ENCODE measurements at regions not wholly inside any gene's neighbourhood (a gene's known extent, or its start where the extent isn't known, plus 50 kb on each side); places are given as distances from the start of the nearest gene placed in this dataset.
A peak's percentile ranks its signal among the peaks of the same experiment; 100 is the strongest.
"Not testable (repeated sequence)": the region's sequence is repeated elsewhere in the genome, so short reads cannot be mapped to it uniquely, and the experiment has no call there.

- Histone ChIP-seq H3K4me2 (ENCODE audit: low read length, poor library complexity, severe bottlenecking) (no peak overlapping the region), H4K8ac (ENCODE audit: low read length) (no peak overlapping the region), H3K79me1 (replicated peaks; ENCODE audit: low read length, poor library complexity, severe bottlenecking) (no peaks in the 10 kb centered on the region), H3K9me3 (ENCODE audit: control insufficient read depth, low read length) (no peaks in the 10 kb centered on the region), H2BK12ac (ENCODE audit: low read length in 2 of 2) (peak overlapping the region in 1 of 2 experiments; percentile 9), H4K91ac (ENCODE audit: low read length) (no peak overlapping the region), H3K27me3 (ENCODE audit: control insufficient read depth in 1 of 2, insufficient read depth in 1 of 2, low read length in 2 of 2) (no peaks in the 10 kb centered on the region), H3K4me1 (ENCODE audit: control insufficient read depth, insufficient read depth, low read depth, low read length) (peaks cover 2% of the 10 kb centered on the region), H2AFZ (ENCODE audit: low read depth, low read length) (no peak overlapping the region), H2BK5ac (ENCODE audit: low read depth, low read length, poor library complexity, severe bottlenecking) (no peak overlapping the region), H2BK15ac (ENCODE audit: low read depth, poor library complexity, severe bottlenecking) (no peak overlapping the region), H3K27ac (ENCODE audit: low read length, poor library complexity, severe bottlenecking) (peak overlapping the region; percentile 57), H3K9ac (ENCODE audit: low read length) (peak overlapping the region; percentile 63), H3K36me3 (ENCODE audit: control insufficient read depth in 1 of 2, insufficient read depth in 2 of 2, low read depth in 1 of 2, low read length in 2 of 2) (no peaks in the 10 kb centered on the region), H2BK120ac (ENCODE audit: low read depth, low read length) (no peak overlapping the region), H3K14ac (ENCODE audit: low read length in 2 of 2) (no peak overlapping the region), H3K18ac (ENCODE audit: low read depth in 1 of 2, low read length in 2 of 2) (no peak overlapping the region), H2AK5ac (ENCODE audit: low read length, severe bottlenecking) (no peak overlapping the region), H3K4me3 (ENCODE audit: insufficient read depth in 1 of 2, low read depth in 1 of 2, low read length in 2 of 2) (no peak overlapping the region), H3K23ac (ENCODE audit: low read length in 2 of 2) (no peak overlapping the region), H3K4ac (ENCODE audit: low read depth in 1 of 2, low read length in 2 of 2) (no peak overlapping the region)
- peak; percentile 60 for DNase-seq
- 77% methylated on average over 2 of the region's 4 CpGs for WGBS
These were observed 62.1 kb upstream of the ZNF217 start for GRCh38 chr20:53655625-53656292.

- Histone ChIP-seq H3K79me1 (replicated peaks; ENCODE audit: low read length, poor library complexity, severe bottlenecking) (no peaks in the 10 kb centered on the region), H2BK15ac (ENCODE audit: low read depth, poor library complexity, severe bottlenecking) (no peak overlapping the region), H3K14ac (ENCODE audit: low read length in 2 of 2) (no peak overlapping the region), H2AK5ac (ENCODE audit: low read length, severe bottlenecking) (no peak overlapping the region), H3K18ac (ENCODE audit: low read depth in 1 of 2, low read length in 2 of 2) (no peak overlapping the region), H3K36me3 (ENCODE audit: control insufficient read depth in 1 of 2, insufficient read depth in 2 of 2, low read depth in 1 of 2, low read length in 2 of 2) (no peaks in the 10 kb centered on the region), H3K23ac (ENCODE audit: low read length in 2 of 2) (no peak overlapping the region), H4K8ac (ENCODE audit: low read length) (no peak overlapping the region), H2BK5ac (ENCODE audit: low read depth, low read length, poor library complexity, severe bottlenecking) (no peak overlapping the region), H3K9me3 (ENCODE audit: control insufficient read depth, low read length) (no peaks in the 10 kb centered on the region), H4K91ac (ENCODE audit: low read length) (no peak overlapping the region), H2BK120ac (ENCODE audit: low read depth, low read length) (no peak overlapping the region), H3K27ac (ENCODE audit: low read length, poor library complexity, severe bottlenecking) (no peak overlapping the region), H3K4me2 (ENCODE audit: low read length, poor library complexity, severe bottlenecking) (no peak overlapping the region), H3K9ac (ENCODE audit: low read length) (peak overlapping the region; percentile 63), H3K4me3 (ENCODE audit: insufficient read depth in 1 of 2, low read depth in 1 of 2, low read length in 2 of 2) (peak overlapping the region in 1 of 2 experiments; percentile 10), H3K4me1 (ENCODE audit: control insufficient read depth, insufficient read depth, low read depth, low read length) (peaks cover 1% of the 10 kb centered on the region), H3K4ac (ENCODE audit: low read depth in 1 of 2, low read length in 2 of 2) (no peak overlapping the region), H2BK12ac (ENCODE audit: low read length in 2 of 2) (no peak overlapping the region), H3K27me3 (ENCODE audit: control insufficient read depth in 1 of 2, insufficient read depth in 1 of 2, low read length in 2 of 2) (no peaks in the 10 kb centered on the region), H2AFZ (ENCODE audit: low read depth, low read length) (no peak overlapping the region)
- 82% methylated on average over 5 of the region's 13 CpGs for WGBS
- peak; percentile 21 for DNase-seq
These were observed 61.4 kb upstream of the ZNF217 start for GRCh38 chr20:53654932-53655624.

GRCh38 chr20:53654521-53654920, 60.9 kb upstream of the ZNF217 start:
- H3K9ac ChIP-seq (ENCODE audit: low read length); H2AFZ ChIP-seq (ENCODE audit: low read depth, low read length); H3K79me1 ChIP-seq (replicated peaks; ENCODE audit: low read length, poor library complexity, severe bottlenecking); H3K27ac ChIP-seq (ENCODE audit: low read length, poor library complexity, severe bottlenecking); H3K36me3 ChIP-seq (ENCODE audit: control insufficient read depth in 1 of 2, insufficient read depth in 2 of 2, low read depth in 1 of 2, low read length in 2 of 2); H2BK15ac ChIP-seq (ENCODE audit: low read depth, poor library complexity, severe bottlenecking); H3K27me3 ChIP-seq (ENCODE audit: control insufficient read depth in 1 of 2, insufficient read depth in 1 of 2, low read length in 2 of 2); H2AK5ac ChIP-seq (ENCODE audit: low read length, severe bottlenecking); H4K8ac ChIP-seq (ENCODE audit: low read length); H3K4ac ChIP-seq (ENCODE audit: low read depth in 1 of 2, low read length in 2 of 2); H3K14ac ChIP-seq (ENCODE audit: low read length in 2 of 2); H3K23ac ChIP-seq (ENCODE audit: low read length in 2 of 2); H3K4me1 ChIP-seq (ENCODE audit: control insufficient read depth, insufficient read depth, low read depth, low read length); H3K4me2 ChIP-seq (ENCODE audit: low read length, poor library complexity, severe bottlenecking); H2BK5ac ChIP-seq (ENCODE audit: low read depth, low read length, poor library complexity, severe bottlenecking); H2BK120ac ChIP-seq (ENCODE audit: low read depth, low read length); DNase-seq; H3K4me3 ChIP-seq (ENCODE audit: insufficient read depth in 1 of 2, low read depth in 1 of 2, low read length in 2 of 2); H2BK12ac ChIP-seq (ENCODE audit: low read length in 2 of 2); H4K91ac ChIP-seq (ENCODE audit: low read length); H3K9me3 ChIP-seq (ENCODE audit: control insufficient read depth, low read length); H3K18ac ChIP-seq (ENCODE audit: low read depth in 1 of 2, low read length in 2 of 2): not testable (repeated sequence)
- 98% methylated on average over 7 of the region's 8 CpGs for WGBS

GRCh38 chr20:53652859-53653517, 59.3 kb upstream of the ZNF217 start:
- WGBS: 62% methylated on average over 5 of the region's 5 CpGs
- H4K8ac ChIP-seq (ENCODE audit: low read length): no peak overlapping the region

More at GRCh38 chr20:53652859-53653517, 59.3 kb upstream of the ZNF217 start:
- no peak overlapping the region for H3K27ac ChIP-seq (ENCODE audit: low read length, poor library complexity, severe bottlenecking)
- H3K79me1 ChIP-seq (replicated peaks; ENCODE audit: low read length, poor library complexity, severe bottlenecking): no peaks in the 10 kb centered on the region
- H3K4me3 ChIP-seq (ENCODE audit: insufficient read depth in 1 of 2, low read depth in 1 of 2, low read length in 2 of 2): no peak overlapping the region
- no peak overlapping the region for H3K18ac ChIP-seq (ENCODE audit: low read depth in 1 of 2, low read length in 2 of 2)
- no peaks in the 10 kb centered on the region for H3K9me3 ChIP-seq (ENCODE audit: control insufficient read depth, low read length)
- no peak overlapping the region for H4K91ac ChIP-seq (ENCODE audit: low read length)
- H3K23ac ChIP-seq (ENCODE audit: low read length in 2 of 2): no peak overlapping the region
- no peak overlapping the region for H2AFZ ChIP-seq (ENCODE audit: low read depth, low read length)
- H2AK5ac ChIP-seq (ENCODE audit: low read length, severe bottlenecking): no peak overlapping the region
- DNase-seq: no peak
- H2BK12ac ChIP-seq (ENCODE audit: low read length in 2 of 2): no peak overlapping the region
- no peaks in the 10 kb centered on the region for H3K27me3 ChIP-seq (ENCODE audit: control insufficient read depth in 1 of 2, insufficient read depth in 1 of 2, low read length in 2 of 2)
- no peak overlapping the region for H3K4ac ChIP-seq (ENCODE audit: low read depth in 1 of 2, low read length in 2 of 2)
- no peak overlapping the region for H2BK120ac ChIP-seq (ENCODE audit: low read depth, low read length)
- H3K4me1 ChIP-seq (ENCODE audit: control insufficient read depth, insufficient read depth, low read depth, low read length): no peaks in the 10 kb centered on the region
- no peak overlapping the region for H2BK5ac ChIP-seq (ENCODE audit: low read depth, low read length, poor library complexity, severe bottlenecking)
- H3K14ac ChIP-seq (ENCODE audit: low read length in 2 of 2): no peak overlapping the region
- H3K9ac ChIP-seq (ENCODE audit: low read length): peak overlapping the region; percentile 48
- H3K4me2 ChIP-seq (ENCODE audit: low read length, poor library complexity, severe bottlenecking): no peak overlapping the region
- no peaks in the 10 kb centered on the region for H3K36me3 ChIP-seq (ENCODE audit: control insufficient read depth in 1 of 2, insufficient read depth in 2 of 2, low read depth in 1 of 2, low read length in 2 of 2)
- no peak overlapping the region for H2BK15ac ChIP-seq (ENCODE audit: low read depth, poor library complexity, severe bottlenecking)
